Immature natural killer cell (primary cell): ENCODE measurements at regions not wholly inside any gene's neighbourhood (a gene's known extent, or its start where the extent isn't known, plus 50 kb on each side); places are given as distances from the start of the nearest gene placed in this dataset.
"Not testable (repeated sequence)": the region's sequence is repeated elsewhere in the genome, so short reads cannot be mapped to it uniquely, and the experiment has no call there.

Source experiments
- DNase-seq, 3 donors: peaks; one replicate each; pipeline ENCODE4 v3.0.0; 2022; ENCODE audit warnings: mixed read lengths in 1 of 3
- H3K27ac Mint-ChIP-seq, 6 donors: one replicate each; pipeline ENCODE4 v1.8.0; 2020; ENCODE audit warnings: mixed read lengths in 6 of 6, mild to moderate bottlenecking in 5 of 6, inconsistent platforms in 4 of 6, moderate library complexity in 3 of 6
- H3K27me3 Mint-ChIP-seq, 3 donors: one replicate each; pipeline ENCODE4 v1.8.0; 2020 to 2021; ENCODE audit warnings: low read depth in 3 of 3, mild to moderate bottlenecking in 3 of 3, mixed read lengths in 3 of 3, moderate library complexity in 3 of 3, inconsistent platforms in 1 of 3
- H3K36me3 Mint-ChIP-seq, 3 donors: one replicate each; pipeline ENCODE4 v1.8.0; 2020; ENCODE audit warnings: mixed read lengths in 3 of 3, inconsistent platforms in 2 of 3, mild to moderate bottlenecking in 2 of 3
- H3K4me1 Mint-ChIP-seq, 2 donors: one replicate each; pipeline ENCODE4 v1.8.0; 2020; ENCODE audit warnings: inconsistent platforms in 2 of 2, mild to moderate bottlenecking in 2 of 2, mixed read lengths in 2 of 2, moderate library complexity in 1 of 2
- H3K4me3 Mint-ChIP-seq, 5 donors: one replicate each; pipeline ENCODE4 v1.8.0; 2020; ENCODE audit warnings: mild to moderate bottlenecking in 5 of 5, mixed read lengths in 5 of 5, inconsistent platforms in 3 of 5, moderate library complexity in 3 of 5
- H3K9me3 Mint-ChIP-seq, 6 donors: one replicate each; pipeline ENCODE4 v1.8.0; 2020; ENCODE audit warnings: mild to moderate bottlenecking in 6 of 6, mixed read lengths in 6 of 6, inconsistent platforms in 4 of 6, moderate library complexity in 3 of 6

GRCh38 chr1:229159668-229160544 is 111.0 kb upstream of the RAB4A start:
- H3K27me3 Mint-ChIP-seq = peaks cover 2 to 3% (median 3%) of the 10 kb centered on the region in 3 donors
- peaks cover 6% of the 10 kb centered on the region in 2 donors for H3K4me1 Mint-ChIP-seq
- H3K27ac Mint-ChIP-seq = no peak overlapping the region
- DNase-seq = no peak
- H3K4me3 Mint-ChIP-seq = no peak overlapping the region
- no peaks in the 10 kb centered on the region for H3K9me3 Mint-ChIP-seq
- peaks cover 0 to 4% (median 0%) of the 10 kb centered on the region in 3 donors for H3K36me3 Mint-ChIP-seq

- DNase-seq = no peak
- H3K4me1 Mint-ChIP-seq = no peaks in the 10 kb centered on the region
- H3K27me3 Mint-ChIP-seq = peaks cover under 1 to 6% (median 3%) of the 10 kb centered on the region in 3 donors
- H3K9me3 Mint-ChIP-seq = no peaks in the 10 kb centered on the region
- H3K27ac Mint-ChIP-seq = no peak overlapping the region
- H3K36me3 Mint-ChIP-seq = peaks cover 0 to 4% (median 0%) of the 10 kb centered on the region in 3 donors
- H3K4me3 Mint-ChIP-seq = no peak overlapping the region
These were observed 109.2 kb upstream of the RAB4A start for GRCh38 chr1:229161740-229162139.

- H3K4me1 Mint-ChIP-seq = no peaks in the 10 kb centered on the region
- no peak for DNase-seq
- H3K36me3 Mint-ChIP-seq = peaks cover 0 to 4% (median 0%) of the 10 kb centered on the region in 3 donors
- peaks cover 0 to 5% (median 4%) of the 10 kb centered on the region in 3 donors for H3K27me3 Mint-ChIP-seq
- no peaks in the 10 kb centered on the region for H3K9me3 Mint-ChIP-seq
- H3K27ac Mint-ChIP-seq = no peak overlapping the region
- no peak overlapping the region for H3K4me3 Mint-ChIP-seq
These were observed 107.9 kb upstream of the RAB4A start for GRCh38 chr1:229162825-229163515.

- peaks cover 0 to 5% (median 4%) of the 10 kb centered on the region in 3 donors for H3K27me3 Mint-ChIP-seq
- no peak for DNase-seq
- no peak overlapping the region for H3K4me3 Mint-ChIP-seq
- H3K27ac Mint-ChIP-seq = no peak overlapping the region
- peaks cover 0 to 4% (median 0%) of the 10 kb centered on the region in 3 donors for H3K36me3 Mint-ChIP-seq
- H3K9me3 Mint-ChIP-seq = no peaks in the 10 kb centered on the region
- no peaks in the 10 kb centered on the region for H3K4me1 Mint-ChIP-seq
These were observed 106.6 kb upstream of the RAB4A start for GRCh38 chr1:229164348-229164747.

GRCh38 chr1:229164836-229165735 is 105.8 kb upstream of the RAB4A start:
- Mint-ChIP-seq H3K27ac (no peak overlapping the region), H3K27me3 (peaks cover 0 to 5% (median 4%) of the 10 kb centered on the region in 3 donors), H3K4me1 (no peaks in the 10 kb centered on the region), H3K4me3 (no peak overlapping the region), H3K36me3 (peaks cover 0 to 4% (median 0%) of the 10 kb centered on the region in 3 donors), H3K9me3 (no peaks in the 10 kb centered on the region)
- DNase-seq = no peak

GRCh38 chr1:229167318-229167717 is 103.6 kb upstream of the RAB4A start:
- DNase-seq = no peak
- no peak overlapping the region for H3K27ac Mint-ChIP-seq
- H3K4me1 Mint-ChIP-seq = no peaks in the 10 kb centered on the region
- no peaks in the 10 kb centered on the region for H3K9me3 Mint-ChIP-seq
- H3K4me3 Mint-ChIP-seq = no peak overlapping the region
- H3K27me3 Mint-ChIP-seq = peaks cover 0 to 5% (median 4%) of the 10 kb centered on the region in 3 donors
- peaks cover 0 to 4% (median 0%) of the 10 kb centered on the region in 3 donors for H3K36me3 Mint-ChIP-seq

- Mint-ChIP-seq H3K27ac (no peak overlapping the region), H3K36me3 (peaks cover 0 to 2% (median 0%) of the 10 kb centered on the region in 3 donors), H3K27me3 (peaks cover 0 to 5% (median 4%) of the 10 kb centered on the region in 3 donors), H3K9me3 (no peaks in the 10 kb centered on the region), H3K4me3 (no peak overlapping the region), H3K4me1 (no peaks in the 10 kb centered on the region)
- DNase-seq = no peak
These were observed 101.5 kb upstream of the RAB4A start for GRCh38 chr1:229169399-229169798.

GRCh38 chr1:229170274-229170673 is 100.6 kb upstream of the RAB4A start:
- Mint-ChIP-seq H3K36me3 (no peaks in the 10 kb centered on the region), H3K27ac (no peak overlapping the region), H3K9me3 (no peaks in the 10 kb centered on the region), H3K4me3 (no peak overlapping the region), H3K4me1 (no peaks in the 10 kb centered on the region), H3K27me3 (peaks cover 0 to 4% (median 2%) of the 10 kb centered on the region in 3 donors)
- no peak for DNase-seq

GRCh38 chr1:229170778-229171505 is 100.0 kb upstream of the RAB4A start:
- peak overlapping the region in 1 of 6 donors; percentile 23 for H3K27ac Mint-ChIP-seq
- H3K9me3 Mint-ChIP-seq = no peaks in the 10 kb centered on the region
- no peak overlapping the region for H3K4me3 Mint-ChIP-seq
- H3K27me3 Mint-ChIP-seq = peaks cover 0 to 4% (median 2%) of the 10 kb centered on the region in 3 donors
- H3K36me3 Mint-ChIP-seq = no peaks in the 10 kb centered on the region
- no peaks in the 10 kb centered on the region for H3K4me1 Mint-ChIP-seq
- DNase-seq = no peak

GRCh38 chr1:229171934-229172333 is 99.0 kb upstream of the RAB4A start:
- Mint-ChIP-seq H3K27me3 (peaks cover 0 to under 1% (median 0%) of the 10 kb centered on the region in 3 donors), H3K27ac (no peak overlapping the region), H3K4me1 (no peaks in the 10 kb centered on the region), H3K36me3 (no peaks in the 10 kb centered on the region), H3K9me3 (no peaks in the 10 kb centered on the region), H3K4me3 (no peak overlapping the region)
- no peak for DNase-seq

GRCh38 chr1:229173491-229174476 is 97.1 kb upstream of the RAB4A start:
- not testable (repeated sequence) for H3K4me3 Mint-ChIP-seq, H3K9me3 Mint-ChIP-seq, H3K36me3 Mint-ChIP-seq, DNase-seq, H3K4me1 Mint-ChIP-seq, H3K27ac Mint-ChIP-seq, H3K27me3 Mint-ChIP-seq

- H3K9me3 Mint-ChIP-seq, H3K27ac Mint-ChIP-seq, DNase-seq, H3K36me3 Mint-ChIP-seq, H3K4me1 Mint-ChIP-seq, H3K4me3 Mint-ChIP-seq, H3K27me3 Mint-ChIP-seq: not testable (repeated sequence)
These were observed 95.6 kb upstream of the RAB4A start for GRCh38 chr1:229175297-229175696.
